Neural cell (in vitro differentiated cells): ENCODE measurements at regions not wholly inside any gene's neighbourhood (a gene's known extent, or its start where the extent isn't known, plus 50 kb on each side); places are given as distances from the start of the nearest gene placed in this dataset.
A peak's percentile ranks its signal among the peaks of the same experiment; 100 is the strongest.
"Not testable (repeated sequence)": the region's sequence is repeated elsewhere in the genome, so short reads cannot be mapped to it uniquely, and the experiment has no call there.

ENCODE experiments used
- H2AFZ ChIP-seq: fragments of 200-600, 300-800 bp; sonication (generic), shearing (Covaris generic); 2 replicates; pipeline ENCODE4 v1.6.0; 2014; ENCODE audit warnings: low read depth, mild to moderate bottlenecking, antibody characterized with exemption, low read length, moderate library complexity
- H3F3A ChIP-seq: fragments of 200-600 bp; shearing (Covaris generic); 2 replicates; pipeline ENCODE4 v1.6.1; 2016; ENCODE audit warnings: mild to moderate bottlenecking, moderate library complexity, mixed read lengths, antibody characterized with exemption, low read length; ENCODE audit not compliant: insufficient read depth, poor library complexity, severe bottlenecking
- H3K27ac ChIP-seq: fragments of 200-600, 300-800 bp; sonication (generic), shearing (Covaris generic); 2 replicates; pipeline ENCODE4 v1.5.1; 2014; ENCODE audit warnings: mild to moderate bottlenecking, low read length, moderate library complexity
- H3K27me3 ChIP-seq: fragments of 300-800, 200-600 bp; sonication (generic), shearing (Covaris generic); 2 replicates; pipeline ENCODE4 v1.6.0; 2014; ENCODE audit warnings: mild to moderate bottlenecking, low read depth, low read length, moderate library complexity; ENCODE audit not compliant: insufficient read depth
- H3K36me3 ChIP-seq: fragments of 300-800, 200-600 bp; sonication (generic), shearing (Covaris generic); 2 replicates; pipeline ENCODE4 v1.5.1; 2014; ENCODE audit warnings: mild to moderate bottlenecking, antibody characterized with exemption, low read length, moderate library complexity; ENCODE audit not compliant: insufficient read depth
- H3K4me2 ChIP-seq: fragments of 300-800, 200-600 bp; sonication (generic), shearing (Covaris generic); 2 replicates; pipeline ENCODE4 v1.6.0; 2014; ENCODE audit warnings: mild to moderate bottlenecking, low read length
- H3K4me3 ChIP-seq: fragments of 300-800, 200-600 bp; sonication (generic), shearing (Covaris generic); 2 replicates; pipeline ENCODE4 v1.5.1; 2014; ENCODE audit warnings: mild to moderate bottlenecking, low read length, moderate library complexity
- H3K79me2 ChIP-seq: fragments of 200-600 bp; shearing (Covaris generic); replicated peaks from 2 replicates; pipeline ENCODE4 v1.6.0; 2014; ENCODE audit warnings: mild to moderate bottlenecking, low read length, moderate library complexity; ENCODE audit not compliant: insufficient read depth
- H3K9ac ChIP-seq: fragments of 300-800, 200-600 bp; sonication (generic), shearing (Covaris generic); 2 replicates; pipeline ENCODE4 v1.6.1; 2016; ENCODE audit warnings: mild to moderate bottlenecking, low read length, mixed read lengths
- H3K9me2 ChIP-seq: fragments of 200-600 bp; shearing (Covaris generic); 2 replicates; pipeline ENCODE4 v1.6.1; 2016; ENCODE audit warnings: mild to moderate bottlenecking, low read length, mixed read lengths; ENCODE audit not compliant: insufficient read depth
- H3K9me3 ChIP-seq: fragments of 200-600, 300-800 bp; sonication (generic), shearing (Covaris generic); 2 replicates; pipeline ENCODE4 v1.6.1; 2016; ENCODE audit warnings: mild to moderate bottlenecking, mixed run types, low read length, moderate library complexity, mixed read lengths
- H4K20me1 ChIP-seq: fragments of 200-600 bp; shearing (Covaris generic); 2 replicates; pipeline ENCODE4 v1.6.1; 2016; ENCODE audit warnings: mild to moderate bottlenecking, mixed run types; ENCODE audit not compliant: insufficient read depth
- CTCF ChIP-seq: fragments of 450-650 bp; IDR thresholded peaks from 2 replicates; pipeline ENCODE4 v1.5.1; 2014; ENCODE audit warnings: antibody characterized with exemption, mild to moderate bottlenecking, moderate library complexity; ENCODE audit not compliant: poor library complexity, severe bottlenecking
- EP300 ChIP-seq: fragments of 450-650 bp; conservative IDR thresholded peaks from 2 replicates; pipeline ENCODE4 v1.6.1; 2014; ENCODE audit warnings: antibody characterized with exemption, mild to moderate bottlenecking, moderate library complexity; ENCODE audit not compliant: poor library complexity, severe bottlenecking
- EZH2 ChIP-seq: fragments of 200-600, 300-800 bp; shearing (Covaris generic), sonication (generic); IDR thresholded peaks from 2 replicates; pipeline ENCODE4 v1.6.1; 2014; ENCODE audit warnings: antibody characterized with exemption, low read length, borderline replicate concordance, mild to moderate bottlenecking; ENCODE audit not compliant: insufficient read depth, poor library complexity, severe bottlenecking
- MXI1 ChIP-seq: fragments of 450-650 bp; conservative IDR thresholded peaks from 2 replicates; pipeline ENCODE4 v1.6.1; 2014; ENCODE audit warnings: antibody characterized with exemption, mild to moderate bottlenecking; ENCODE audit not compliant: poor library complexity, severe bottlenecking
- POLR2AphosphoS5 ChIP-seq: IDR thresholded peaks from 2 replicates; pipeline ENCODE4 v1.6.1; 2012
- RAD21 ChIP-seq: fragments of 450-650 bp; conservative IDR thresholded peaks from 2 replicates; pipeline ENCODE4 v1.6.1; 2014; ENCODE audit warnings: antibody characterized with exemption, mild to moderate bottlenecking, moderate library complexity
- REST ChIP-seq: IDR thresholded peaks from 2 replicates; pipeline ENCODE4 v1.6.1; 2012; ENCODE audit warnings: borderline replicate concordance
- SMC3 ChIP-seq: fragments of 450-650 bp; conservative IDR thresholded peaks from 2 replicates; pipeline ENCODE4 v1.6.1; 2014; ENCODE audit warnings: antibody characterized with exemption, mild to moderate bottlenecking, moderate library complexity; ENCODE audit not compliant: poor library complexity
- TAF1 ChIP-seq: IDR thresholded peaks from 2 replicates; pipeline ENCODE4 v1.6.1; 2012; ENCODE audit warnings: low read depth

DNA sequence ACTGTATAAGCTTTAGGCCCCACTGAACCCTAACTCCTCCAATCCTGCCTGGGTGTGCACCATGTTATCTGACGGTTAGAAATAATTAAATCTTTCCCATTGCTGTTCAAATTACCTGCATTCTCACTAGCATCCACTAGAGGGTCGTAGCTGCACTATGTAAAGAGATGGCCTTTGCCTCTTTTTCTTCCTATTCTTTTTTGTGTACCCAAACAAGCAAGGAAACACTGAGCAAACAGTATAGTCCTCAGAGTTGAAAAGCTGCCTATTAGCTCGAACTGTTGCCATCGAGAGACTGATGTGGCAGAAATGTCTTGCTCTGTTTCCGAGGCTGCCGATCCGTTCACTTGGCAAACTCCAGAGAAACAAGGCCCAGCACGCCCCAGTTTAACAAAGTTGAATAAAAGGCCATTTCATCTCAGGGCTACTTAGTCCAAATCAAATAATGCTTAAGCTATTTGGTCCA, 163.8 kb upstream of the TRPM3 start:
- Histone ChIP-seq H3K4me3 (no peak overlapping the region), H3F3A (no peaks in the 10 kb centered on the region), H3K27me3 (no peaks in the 10 kb centered on the region), H3K79me2 (no peaks in the 10 kb centered on the region), H3K27ac (no peak overlapping the region), H3K9ac (no peak overlapping the region), H3K9me2 (no peaks in the 10 kb centered on the region), H3K9me3 (no peaks in the 10 kb centered on the region), H3K4me2 (no peak overlapping the region), H4K20me1 (no peaks in the 10 kb centered on the region), H3K36me3 (no peaks in the 10 kb centered on the region), H2AFZ (no peak overlapping the region)
- TF ChIP-seq EP300 (no peak), CTCF (peak; percentile 94), SMC3 (peak; percentile 93), EZH2 (no peak), POLR2AphosphoS5 (no peak), REST (no peak), RAD21 (peak; percentile 95), TAF1 (no peak)

DNA sequence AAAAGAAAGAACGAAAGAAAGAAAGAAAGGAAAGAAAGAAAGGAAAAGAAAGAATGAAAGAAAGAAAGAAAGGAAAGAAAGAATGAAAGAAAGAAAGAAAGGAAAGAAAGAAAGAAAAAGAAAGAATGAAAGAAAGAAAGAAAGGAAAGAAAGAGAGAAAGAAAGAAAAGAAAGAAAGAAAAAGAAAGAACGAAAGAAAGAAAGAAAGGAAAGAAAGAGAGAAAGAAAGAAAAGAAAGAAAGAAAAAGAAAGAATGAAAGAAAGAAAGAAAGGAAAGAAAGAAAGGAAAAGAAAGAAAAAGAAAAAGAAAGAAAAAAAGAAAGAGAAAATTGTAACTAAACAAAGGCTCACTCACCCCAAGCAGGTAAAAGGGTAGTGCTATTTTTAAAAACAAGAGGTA, 160.7 kb upstream of the TRPM3 start:
- not testable (repeated sequence) for H3F3A ChIP-seq, H3K27ac ChIP-seq, H3K4me2 ChIP-seq

DNA sequence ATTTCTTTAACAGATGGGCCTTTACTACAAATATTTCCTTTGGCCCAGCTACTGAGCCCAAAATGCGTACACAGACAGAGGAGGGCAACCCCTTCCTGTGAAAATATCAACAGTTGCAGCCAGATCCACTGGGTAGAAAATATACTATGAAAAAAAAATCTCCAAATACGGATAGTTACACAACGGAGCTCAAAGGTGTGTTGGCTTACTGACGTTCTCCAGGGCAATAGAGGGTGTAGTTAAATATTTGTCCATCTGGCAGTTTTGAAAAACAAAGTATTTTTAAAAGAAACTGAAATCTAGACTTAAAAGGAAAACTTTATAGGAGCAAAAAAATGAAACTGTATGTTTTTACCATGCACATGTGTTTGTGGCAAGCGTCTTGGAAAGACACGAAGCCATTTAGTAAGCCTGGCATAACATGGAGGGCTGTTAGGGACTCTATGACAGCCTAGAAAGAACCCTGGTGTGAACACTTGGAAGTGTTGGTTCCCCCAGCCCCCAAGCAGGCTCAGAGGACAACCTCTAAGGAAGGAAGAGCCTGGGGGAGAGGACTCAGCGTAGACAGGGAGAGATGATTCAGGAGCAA, 157.8 kb upstream of the TRPM3 start:
- TF ChIP-seq EP300 (no peak), EZH2 (no peak), REST (no peak), MXI1 (no peak), RAD21 (no peak), SMC3 (no peak), POLR2AphosphoS5 (no peak), CTCF (no peak)
- H2AFZ ChIP-seq = no peak overlapping the region

More for the DNA sequence above, 160.7 kb upstream of the TRPM3 start:
- H4K20me1 ChIP-seq, H3K79me2 ChIP-seq, H3K4me3 ChIP-seq, H2AFZ ChIP-seq, H3K9ac ChIP-seq, H3K27me3 ChIP-seq, H3K36me3 ChIP-seq, H3K9me2 ChIP-seq, H3K9me3 ChIP-seq: not testable (repeated sequence)

More for the DNA sequence above, 157.8 kb upstream of the TRPM3 start:
- no peaks in the 10 kb centered on the region for H3K36me3 ChIP-seq
- H3K9me2 ChIP-seq = no peaks in the 10 kb centered on the region
- no peaks in the 10 kb centered on the region for H3K79me2 ChIP-seq
- H3K9me3 ChIP-seq = no peaks in the 10 kb centered on the region
- no peaks in the 10 kb centered on the region for H4K20me1 ChIP-seq
- H3F3A ChIP-seq = no peaks in the 10 kb centered on the region
- H3K4me3 ChIP-seq = no peak overlapping the region
- H3K9ac ChIP-seq = no peak overlapping the region
- no peak overlapping the region for H3K4me2 ChIP-seq
- no peak overlapping the region for H3K27ac ChIP-seq
- no peaks in the 10 kb centered on the region for H3K27me3 ChIP-seq
